ENCODE measurements at regions not wholly inside any gene's neighbourhood (a gene's known extent, or its start where the extent isn't known, plus 50 kb on each side); places are given as distances from the start of the nearest gene placed in this dataset.

GRCh38 chr3:152555666-152556291, 279.2 kb upstream of the P2RY1 start:
- DNase-seq (ENCODE audit: low read depth in 1 of 2, low spot score in 1 of 2) (no peak), ATAC-seq (no peak), FAIRE-seq (no peak)
- H3K4me2 ChIP-seq = no peak overlapping the region
- WGBS (ENCODE audit: missing lambda C conversion rate) = 75% methylated on average over 6 of the region's 6 CpGs
- H3K9me3 ChIP-seq = no peaks in the 10 kb centered on the region
- H3K4me1 ChIP-seq = 0 out of 3 replicates have a peak, but pooled peaks cover 6% of the 10 kb centered on the region
- CTCF ChIA-PET = interaction anchor here (1.1 kb wide), 1 partner anchor 18 kb away, joined by 3 read pairs; no protein-coding TSS in a partner anchor
- POLR2A ChIA-PET = no interaction called here
- no peak overlapping the region for H3K4me3 ChIP-seq
- H3K27ac ChIP-seq = no peak overlapping the region
- TF ChIP-seq FOSB (CRISPR knock-in tag; IDR thresholded peaks at IDR 0.05) (no peak), SREBF2 (IDR thresholded peaks at IDR 0.05) (no peak)

GRCh38 chr3:152556731-152557254, 278.1 kb upstream of the P2RY1 start:
- H3K4me3 ChIP-seq = no peak overlapping the region
- H3K27ac ChIP-seq = peak overlapping the region in 1 of 2 experiments; percentile 45; a peak in 2 of 6 replicates
- CTCF ChIA-PET = interaction anchor here (1.1 kb wide), 1 partner anchor 17 kb away, joined by 3 read pairs; no protein-coding TSS in a partner anchor
- 0 out of 3 replicates have a peak, but pooled peaks cover 6% of the 10 kb centered on the region for H3K4me1 ChIP-seq
- POLR2A ChIA-PET = no interaction called here
- FAIRE-seq (no peak), ATAC-seq (peak; percentile 62 to 73; a peak in 3 of 6 replicates), DNase-seq (ENCODE audit: low read depth in 1 of 2, low spot score in 1 of 2) (peak in 1 of 2 experiments; percentile 24)
- no peak for TF ChIP-seq MYC (IDR thresholded peaks at IDR 0.05; ENCODE audit: borderline replicate concordance, low read length)
- TF ChIP-seq RARB (CRISPR knock-in tag; IDR thresholded peaks at IDR 0.05) = no peak
- no peaks in the 10 kb centered on the region for H3K9me3 ChIP-seq
- H3K4me2 ChIP-seq = 0 out of 3 replicates have a peak overlapping the region, but pooled peaks have one; percentile 17

- 48% methylated on average over 2 of the region's 2 CpGs for WGBS (ENCODE audit: missing lambda C conversion rate)
- Histone ChIP-seq H3K27ac (no peak overlapping the region), H3K4me1 (0 out of 3 replicates have a peak, but pooled peaks cover 6% of the 10 kb centered on the region), H3K4me3 (no peak overlapping the region), H3K4me2 (no peak overlapping the region), H3K9me3 (no peaks in the 10 kb centered on the region)
- TF ChIP-seq NFE2L2 (conservative IDR thresholded peaks at IDR 0.05; ENCODE audit: low read length) = no peak
- TF ChIP-seq RNF2 (IDR thresholded peaks at IDR 0.05; ENCODE audit: borderline replicate concordance, low read depth) = no peak
- no peak for TF ChIP-seq HOXB13 (CRISPR knock-in tag; IDR thresholded peaks at IDR 0.05; ENCODE audit: low read depth)
- TF ChIP-seq HDAC2 (IDR thresholded peaks at IDR 0.05) = no peak
- TF ChIP-seq NR3C1 (IDR thresholded peaks at IDR 0.05) = no peak
- no peak for TF ChIP-seq USF2 (IDR thresholded peaks at IDR 0.05)
- CTCF ChIA-PET = interaction anchor here (1.1 kb wide), 1 partner anchor 17 kb away, joined by 3 read pairs; no protein-coding TSS in a partner anchor
- DNase-seq (ENCODE audit: low read depth in 1 of 2, low spot score in 1 of 2) (no peak), FAIRE-seq (no peak), ATAC-seq (no peak)
- POLR2A ChIA-PET = no interaction called here
These were observed 277.5 kb upstream of the P2RY1 start for GRCh38 chr3:152557302-152557999.

- ATAC-seq = no peak
- no peak for DNase-seq (ENCODE audit: low read depth in 1 of 2, low spot score in 1 of 2)
- no peak for TF ChIP-seq EHMT2 (IDR thresholded peaks at IDR 0.05; ENCODE audit: low read depth)
- Histone ChIP-seq H3K4me2 (no peak overlapping the region), H3K9me3 (no peaks in the 10 kb centered on the region), H3K4me3 (no peak overlapping the region), H3K27ac (no peak overlapping the region), H3K4me1 (0 out of 3 replicates have a peak, but pooled peaks cover 6% of the 10 kb centered on the region)
- ChIA-PET CTCF (interaction anchor here (1.0 kb wide), 1 partner anchor 13 kb away, joined by 3 read pairs; no protein-coding TSS in a partner anchor), POLR2A (no interaction called here)
- no peak for FAIRE-seq
- 37% methylated on average over 1 of the region's 1 CpG for WGBS (ENCODE audit: missing lambda C conversion rate)
These were observed 276.5 kb upstream of the P2RY1 start for GRCh38 chr3:152558386-152558785.

DNA sequence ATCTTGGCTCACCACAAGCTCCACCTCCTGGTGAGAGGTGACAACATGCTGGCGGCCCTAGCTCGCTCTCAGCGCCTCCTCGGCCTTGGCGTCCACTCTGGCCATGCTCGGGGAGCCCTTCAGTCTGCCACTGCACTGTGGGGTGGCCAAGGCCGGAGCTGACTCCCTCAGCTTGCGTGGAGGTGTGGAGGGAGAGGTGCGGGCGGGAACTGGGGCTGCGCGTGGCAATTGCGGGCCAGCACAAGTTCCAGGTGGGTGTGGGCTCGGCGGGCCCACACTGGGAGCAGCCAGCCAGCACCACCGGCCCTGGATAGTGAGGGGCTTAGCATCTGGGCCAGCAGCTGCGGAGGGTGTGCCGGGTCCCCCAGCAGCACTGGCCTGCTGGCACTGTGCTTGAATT, 275.7 kb upstream of the P2RY1 start:
- no peaks in the 10 kb centered on the region for H3K9me3 ChIP-seq
- no peak overlapping the region for H3K4me2 ChIP-seq
- TF ChIP-seq HOXA7 (CRISPR knock-in tag; IDR thresholded peaks at IDR 0.05) (no peak), POLR2A (IDR thresholded peaks at IDR 0.05; ENCODE audit: low read length) (no peak), RCOR1 (IDR thresholded peaks at IDR 0.05; ENCODE audit: low read depth, low read length) (no peak), CEBPB (IDR thresholded peaks at IDR 0.05) (no peak), EP300 (IDR thresholded peaks at IDR 0.05) (no peak)
- TF ChIP-seq, protein P1, sequence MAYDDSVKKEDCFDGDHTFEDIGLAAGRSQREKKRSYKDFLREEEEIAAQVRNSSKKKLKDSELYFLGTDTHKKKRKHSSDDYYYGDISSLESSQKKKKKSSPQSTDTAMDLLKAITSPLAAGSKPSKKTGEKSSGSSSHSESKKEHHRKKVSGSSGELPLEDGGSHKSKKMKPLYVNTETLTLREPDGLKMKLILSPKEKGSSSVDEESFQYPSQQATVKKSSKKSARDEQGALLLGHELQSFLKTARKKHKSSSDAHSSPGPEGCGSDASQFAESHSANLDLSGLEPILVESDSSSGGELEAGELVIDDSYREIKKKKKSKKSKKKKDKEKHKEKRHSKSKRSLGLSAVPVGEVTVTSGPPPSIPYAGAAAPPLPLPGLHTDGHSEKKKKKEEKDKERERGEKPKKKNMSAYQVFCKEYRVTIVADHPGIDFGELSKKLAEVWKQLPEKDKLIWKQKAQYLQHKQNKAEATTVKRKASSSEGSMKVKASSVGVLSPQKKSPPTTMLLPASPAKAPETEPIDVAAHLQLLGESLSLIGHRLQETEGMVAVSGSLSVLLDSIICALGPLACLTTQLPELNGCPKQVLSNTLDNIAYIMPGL (CRISPR knock-in tag; IDR thresholded peaks at IDR 0.05; ENCODE audit: borderline replicate concordance) = no peak
- TF ChIP-seq, protein P2, sequence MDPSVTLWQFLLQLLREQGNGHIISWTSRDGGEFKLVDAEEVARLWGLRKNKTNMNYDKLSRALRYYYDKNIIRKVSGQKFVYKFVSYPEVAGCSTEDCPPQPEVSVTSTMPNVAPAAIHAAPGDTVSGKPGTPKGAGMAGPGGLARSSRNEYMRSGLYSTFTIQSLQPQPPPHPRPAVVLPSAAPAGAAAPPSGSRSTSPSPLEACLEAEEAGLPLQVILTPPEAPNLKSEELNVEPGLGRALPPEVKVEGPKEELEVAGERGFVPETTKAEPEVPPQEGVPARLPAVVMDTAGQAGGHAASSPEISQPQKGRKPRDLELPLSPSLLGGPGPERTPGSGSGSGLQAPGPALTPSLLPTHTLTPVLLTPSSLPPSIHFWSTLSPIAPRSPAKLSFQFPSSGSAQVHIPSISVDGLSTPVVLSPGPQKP (IDR thresholded peaks at IDR 0.05; ENCODE audit: low read depth, low read length) = no peak
- no peak for ATAC-seq
- ChIA-PET POLR2A (no interaction called here), CTCF (interaction anchor here (1.0 kb wide), 1 partner anchor 12 kb away, joined by 3 read pairs; no protein-coding TSS in a partner anchor)
- H3K27ac ChIP-seq = no peak overlapping the region
- no peak for DNase-seq (ENCODE audit: low read depth in 1 of 2, low spot score in 1 of 2)
- no peak overlapping the region for H3K4me3 ChIP-seq
- WGBS (ENCODE audit: missing lambda C conversion rate) = 83% methylated on average over 12 of the region's 18 CpGs
- H3K4me1 ChIP-seq = 0 out of 3 replicates have a peak, but pooled peaks cover 6% of the 10 kb centered on the region
- no peak for FAIRE-seq

Measured in A549 (cell line).